GM18499 (cell line): ENCODE measurements at regions not wholly inside any gene's neighbourhood (a gene's known extent, or its start where the extent isn't known, plus 50 kb on each side); places are given as distances from the start of the nearest gene placed in this dataset.
"Not testable (repeated sequence)": the region's sequence is repeated elsewhere in the genome, so short reads cannot be mapped to it uniquely, and the experiment has no call there.

ENCODE experiments used
- ATAC-seq: cut with Tn5 transposase; IDR thresholded peaks from one replicate; pipeline ENCODE4 v1.9.1; 2021; ENCODE audit warnings: moderate number of reproducible peaks; ENCODE audit not compliant: insufficient read depth, unreplicated experiment

DNA sequence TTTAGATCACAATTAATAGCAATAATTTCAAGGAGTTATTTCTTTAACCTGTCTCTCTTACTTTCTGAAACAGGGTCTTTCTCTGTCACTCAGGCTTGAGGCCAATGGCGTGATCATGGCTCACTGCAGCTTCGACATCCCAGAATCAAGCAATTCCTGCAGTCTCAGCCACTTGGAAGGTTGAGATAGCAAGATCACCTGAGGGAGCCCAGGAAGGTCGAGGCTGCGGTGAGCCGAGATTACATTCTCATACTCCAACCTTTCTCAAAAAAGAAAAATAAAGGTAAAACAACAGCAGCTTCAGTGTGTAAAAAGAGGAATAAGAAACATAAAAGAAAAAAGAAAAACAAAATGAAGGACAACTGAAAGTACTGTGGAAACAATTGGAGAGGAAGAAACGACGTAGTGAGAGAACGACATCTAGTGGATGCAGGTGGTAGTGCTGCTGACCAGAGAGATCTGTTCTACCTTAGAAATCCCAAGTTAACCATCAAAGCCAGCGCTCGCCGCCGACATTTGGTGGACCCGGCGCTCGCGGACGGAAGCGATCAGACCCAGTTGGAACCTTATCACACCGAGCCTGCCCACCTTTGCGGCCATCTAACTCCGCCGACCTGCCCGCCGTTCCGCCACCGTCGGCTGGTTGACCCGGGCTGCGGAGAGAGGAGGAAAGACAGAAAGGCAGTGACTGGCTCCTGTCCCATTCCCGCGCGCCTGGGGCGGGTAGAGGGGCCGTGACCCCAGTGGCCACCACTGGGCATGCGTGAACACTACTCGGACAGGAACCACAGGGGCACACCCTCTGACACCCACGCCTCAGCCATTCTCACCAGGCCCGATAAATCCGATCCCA lies 196.1 kb downstream of the ALG10 start:
- peak; percentile 93 for ATAC-seq

- ATAC-seq, result no peak
These were observed 196.9 kb downstream of the ALG10 start for GRCh38 chr12:34219046-34219770.

GRCh38 chr12:34220079-34220478 lies 197.8 kb downstream of the ALG10 start:
- ATAC-seq, result not testable (repeated sequence)

DNA sequence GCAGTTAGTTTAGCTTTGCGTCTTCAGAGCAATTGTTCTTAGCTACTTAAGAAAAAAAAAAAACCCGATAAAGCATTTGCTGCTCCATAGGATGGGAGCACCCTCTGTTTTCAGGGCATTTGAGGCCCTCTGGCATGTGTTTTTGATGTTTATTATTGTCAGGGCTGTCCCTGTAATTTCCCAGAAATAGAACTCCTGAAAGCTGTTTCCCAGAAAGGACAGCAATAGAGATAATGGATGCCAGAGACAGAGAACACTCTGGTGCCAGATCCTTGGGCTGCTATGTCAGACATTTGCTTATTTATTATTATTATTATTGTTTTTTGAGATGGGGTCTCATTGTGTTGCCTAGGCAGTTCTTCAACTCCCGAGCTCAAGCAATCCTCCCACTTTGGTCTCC lies 201.3 kb downstream of the ALG10 start:
- ATAC-seq, result no peak

- not testable (repeated sequence) for ATAC-seq
These were observed 203.7 kb downstream of the ALG10 start for GRCh38 chr12:34226044-34226443.

DNA sequence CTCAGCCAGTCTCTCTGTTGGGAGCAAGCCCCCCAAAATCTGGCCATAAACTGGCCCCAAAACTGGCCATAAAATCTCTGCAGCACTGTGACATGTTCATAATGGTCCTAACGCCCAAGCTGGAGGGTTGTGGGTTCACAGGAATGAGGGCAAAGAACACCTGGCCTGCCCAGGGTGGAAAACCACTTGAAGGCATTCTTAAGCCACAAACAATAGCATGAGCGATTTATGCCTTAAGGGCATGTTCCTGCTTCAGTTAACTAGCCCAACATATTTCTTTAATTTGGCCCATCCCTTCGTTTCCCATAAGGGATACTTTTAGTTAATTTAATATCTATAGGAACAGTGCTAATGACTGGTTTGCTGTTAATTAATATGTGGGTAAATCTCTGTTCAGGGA lies 205.8 kb downstream of the ALG10 start:
- not testable (repeated sequence) for ATAC-seq

DNA sequence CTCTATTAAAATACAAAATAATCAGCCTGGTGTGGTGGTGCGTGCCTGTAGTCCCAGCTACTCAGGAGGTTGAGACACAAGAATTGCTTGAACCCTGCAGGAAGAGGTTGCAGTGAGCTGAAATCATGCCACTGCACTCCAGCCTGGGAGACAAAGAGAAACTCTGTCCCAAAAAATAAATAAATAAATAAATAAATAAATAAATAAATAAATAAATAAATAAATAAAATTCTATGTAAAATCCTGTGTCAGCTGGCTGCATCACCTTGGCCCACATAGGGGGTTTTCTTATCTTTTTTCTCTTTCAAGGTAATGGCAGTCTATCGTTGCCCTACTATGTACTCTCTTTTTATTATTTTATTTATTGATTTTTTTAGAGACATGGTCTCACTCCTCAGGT lies 206.7 kb downstream of the ALG10 start:
- ATAC-seq, result not testable (repeated sequence)

- no peak for ATAC-seq
These were observed 211.3 kb downstream of the ALG10 start for GRCh38 chr12:34233618-34234017.

GRCh38 chr12:34236073-34236472 lies 213.8 kb downstream of the ALG10 start:
- no peak for ATAC-seq

GRCh38 chr12:34244608-34245007 lies 222.3 kb downstream of the ALG10 start:
- ATAC-seq, result no peak

GRCh38 chr12:34249271-34249670 lies 227.0 kb downstream of the ALG10 start:
- no peak for ATAC-seq

DNA sequence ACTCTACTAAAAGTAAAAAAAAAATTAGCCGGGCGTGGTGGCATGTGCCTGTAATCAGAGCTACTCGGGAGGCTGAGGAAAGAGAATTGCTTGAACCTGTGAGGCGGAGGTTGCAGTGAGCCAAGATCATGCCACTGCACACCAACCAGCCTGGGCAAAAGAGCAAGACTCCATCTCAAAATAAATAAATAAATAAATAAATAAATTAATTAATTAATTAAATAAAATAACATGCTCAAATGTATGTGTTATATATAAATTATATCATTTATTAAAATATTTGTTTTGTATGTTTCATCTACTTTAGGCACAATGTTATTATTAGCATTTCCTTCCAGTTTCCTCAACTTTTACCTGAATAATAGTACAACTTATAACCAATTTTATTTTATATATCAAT lies 229.6 kb downstream of the ALG10 start:
- ATAC-seq, result not testable (repeated sequence)

- no peak for ATAC-seq
These were observed 231.4 kb downstream of the ALG10 start for GRCh38 chr12:34253674-34254073.

GRCh38 chr12:34257093-34257492 lies 234.8 kb downstream of the ALG10 start:
- ATAC-seq, result no peak

DNA sequence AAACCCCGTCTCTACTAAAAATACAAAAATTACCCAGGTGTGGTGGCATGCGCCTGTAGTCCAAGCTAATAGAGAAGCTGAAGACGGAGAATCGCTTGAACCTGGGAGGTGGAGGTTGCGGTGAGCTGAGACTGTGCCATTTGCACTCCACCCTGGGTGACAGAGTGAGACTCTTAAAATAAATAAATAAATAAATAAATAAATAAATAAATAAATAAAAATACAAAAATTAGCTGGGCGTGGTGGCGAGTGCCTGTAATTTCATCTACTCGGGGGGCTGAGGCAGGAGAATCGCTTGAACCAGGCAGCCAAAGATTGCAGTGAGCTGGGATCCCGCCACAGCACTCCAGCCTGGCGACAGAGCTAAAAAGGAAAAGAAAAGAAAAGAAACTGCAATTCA lies 239.8 kb downstream of the ALG10 start:
- not testable (repeated sequence) for ATAC-seq

DNA sequence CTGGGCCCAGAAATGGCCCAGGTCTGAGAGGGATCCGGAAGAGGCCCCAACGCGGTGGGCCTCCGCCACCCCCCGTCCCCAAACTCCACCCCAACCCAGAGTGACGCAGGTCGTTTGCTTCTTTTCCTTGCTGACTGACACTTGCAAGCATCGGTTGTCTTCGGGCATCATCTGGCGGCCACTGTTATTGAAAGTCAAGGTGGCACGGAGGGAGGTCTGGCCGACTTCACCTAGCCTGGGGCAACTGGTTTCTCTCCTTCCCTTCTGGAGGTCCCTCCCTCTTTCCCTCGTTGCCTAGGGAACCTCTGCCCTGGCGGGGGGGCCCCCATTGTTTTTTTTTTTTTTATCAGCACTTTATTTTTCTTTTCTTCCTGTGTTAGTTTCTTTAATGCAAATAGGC lies 241.8 kb downstream of the ALG10 start:
- no peak for ATAC-seq

DNA sequence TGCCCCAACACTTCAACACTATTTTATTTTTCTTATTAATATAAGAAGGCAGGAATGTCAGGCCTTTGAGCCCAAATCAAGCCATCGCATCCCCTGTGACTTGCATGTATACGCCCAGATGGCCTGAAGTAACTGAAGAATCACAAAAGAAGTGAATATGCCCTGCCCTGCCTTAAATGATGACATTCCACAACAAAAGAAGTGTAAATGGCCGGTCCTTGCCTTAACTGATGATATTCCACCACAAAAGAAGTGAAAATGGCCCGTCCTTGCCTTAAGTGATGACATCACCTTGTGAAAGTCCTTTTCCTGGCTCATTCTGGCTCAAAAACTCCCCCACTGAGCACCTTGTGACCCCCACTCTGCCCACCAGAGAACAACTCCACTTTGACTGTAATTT lies 251.4 kb downstream of the ALG10 start:
- not testable (repeated sequence) for ATAC-seq

DNA sequence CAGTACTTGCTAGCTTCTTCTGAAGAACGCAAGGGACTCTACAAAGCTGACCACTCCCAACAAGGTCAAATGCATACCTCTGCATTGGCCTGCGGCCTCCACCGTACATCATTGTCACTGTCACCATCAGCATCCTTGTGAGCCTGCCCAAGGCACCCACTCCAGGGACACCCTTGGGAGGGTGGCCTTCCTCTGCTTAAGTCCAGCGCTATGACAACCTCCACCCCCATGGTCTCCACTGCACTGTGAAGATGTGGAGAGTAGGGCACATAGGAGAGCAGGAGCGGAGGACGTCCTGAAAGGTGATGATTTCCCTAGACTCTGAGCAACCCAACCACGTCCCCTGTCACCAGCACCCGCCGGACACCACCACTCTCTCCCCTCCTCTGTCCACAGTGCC lies 252.8 kb downstream of the ALG10 start:
- ATAC-seq, result no peak

GRCh38 chr12:34286483-34286882 lies 264.2 kb downstream of the ALG10 start:
- no peak for ATAC-seq

- no peak for ATAC-seq
These were observed 264.6 kb downstream of the ALG10 start for GRCh38 chr12:34286934-34287333.

GRCh38 chr12:34287437-34287836 lies 265.1 kb downstream of the ALG10 start:
- no peak for ATAC-seq
